ENCODE measurements at regions not wholly inside any gene's neighbourhood (a gene's known extent, or its start where the extent isn't known, plus 50 kb on each side); places are given as distances from the start of the nearest gene placed in this dataset.

DNA sequence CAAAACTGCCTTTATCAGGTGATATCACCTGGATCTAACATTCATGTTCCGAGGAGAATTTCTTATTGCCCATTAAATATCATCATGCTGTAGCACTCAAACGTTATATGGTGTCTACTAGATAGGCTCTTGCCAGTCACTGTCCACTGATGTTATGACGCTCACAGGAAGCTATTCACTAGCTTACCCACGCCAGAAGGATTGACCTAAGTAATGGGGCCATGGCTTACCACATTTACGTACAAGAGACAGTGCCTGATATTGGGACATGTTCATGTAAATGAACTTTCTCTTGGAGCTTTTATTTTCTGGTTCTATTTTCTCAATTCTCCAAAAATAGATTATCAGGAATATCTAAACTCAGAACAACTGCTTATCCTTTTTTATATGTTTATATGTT, 91.7 kb upstream of the NAALADL2 start:
- TF ChIP-seq, protein P1, sequence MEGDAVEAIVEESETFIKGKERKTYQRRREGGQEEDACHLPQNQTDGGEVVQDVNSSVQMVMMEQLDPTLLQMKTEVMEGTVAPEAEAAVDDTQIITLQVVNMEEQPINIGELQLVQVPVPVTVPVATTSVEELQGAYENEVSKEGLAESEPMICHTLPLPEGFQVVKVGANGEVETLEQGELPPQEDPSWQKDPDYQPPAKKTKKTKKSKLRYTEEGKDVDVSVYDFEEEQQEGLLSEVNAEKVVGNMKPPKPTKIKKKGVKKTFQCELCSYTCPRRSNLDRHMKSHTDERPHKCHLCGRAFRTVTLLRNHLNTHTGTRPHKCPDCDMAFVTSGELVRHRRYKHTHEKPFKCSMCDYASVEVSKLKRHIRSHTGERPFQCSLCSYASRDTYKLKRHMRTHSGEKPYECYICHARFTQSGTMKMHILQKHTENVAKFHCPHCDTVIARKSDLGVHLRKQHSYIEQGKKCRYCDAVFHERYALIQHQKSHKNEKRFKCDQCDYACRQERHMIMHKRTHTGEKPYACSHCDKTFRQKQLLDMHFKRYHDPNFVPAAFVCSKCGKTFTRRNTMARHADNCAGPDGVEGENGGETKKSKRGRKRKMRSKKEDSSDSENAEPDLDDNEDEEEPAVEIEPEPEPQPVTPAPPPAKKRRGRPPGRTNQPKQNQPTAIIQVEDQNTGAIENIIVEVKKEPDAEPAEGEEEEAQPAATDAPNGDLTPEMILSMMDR (IDR thresholded peaks at IDR 0.05), result no peak
- TF ChIP-seq POLR2A (IDR thresholded peaks at IDR 0.05), result no peak

All from esophagus squamous epithelium (tissue), 4 donors.